ENCODE measurements at regions not wholly inside any gene's neighbourhood (a gene's known extent, or its start where the extent isn't known, plus 50 kb on each side); places are given as distances from the start of the nearest gene placed in this dataset.

GRCh38 chr9:75609401-75609800 lies 281.1 kb upstream of the PCSK5 start:
- TF ChIP-seq CTCF (conservative IDR thresholded peaks at IDR 0.05) (no peak), ZFX (IDR thresholded peaks at IDR 0.05) (no peak)
